GM21390 (cell line): ENCODE measurements at regions not wholly inside any gene's neighbourhood (a gene's known extent, or its start where the extent isn't known, plus 50 kb on each side); places are given as distances from the start of the nearest gene placed in this dataset.

Experiments used
- ATAC-seq: cut with Tn5 transposase; IDR thresholded peaks from one replicate; pipeline ENCODE4 v1.9.1; 2021; ENCODE audit not compliant: unreplicated experiment

- ATAC-seq, result no peak
These were observed 130.9 kb downstream of the PALM2AKAP2 start for GRCh38 chr9:109910671-109911518.

GRCh38 chr9:109912082-109912582, 132.1 kb downstream of the PALM2AKAP2 start:
- ATAC-seq, result no peak

GRCh38 chr9:109912726-109913460, 132.9 kb downstream of the PALM2AKAP2 start:
- ATAC-seq, result peak; percentile 42

GRCh38 chr9:109913461-109913810, 133.4 kb downstream of the PALM2AKAP2 start:
- ATAC-seq, result no peak

- peak; percentile 49 for ATAC-seq
These were observed 134.5 kb downstream of the PALM2AKAP2 start for GRCh38 chr9:109914280-109915027.

- ATAC-seq, result no peak
These were observed 136.3 kb downstream of the PALM2AKAP2 start for GRCh38 chr9:109916316-109916715.

- ATAC-seq, result peak; percentile 67
These were observed 138.6 kb downstream of the PALM2AKAP2 start for GRCh38 chr9:109918339-109919163.

- no peak for ATAC-seq
These were observed 139.9 kb downstream of the PALM2AKAP2 start for GRCh38 chr9:109919736-109920408.

- no peak for ATAC-seq
These were observed 142.8 kb downstream of the PALM2AKAP2 start for GRCh38 chr9:109922617-109923470.

- ATAC-seq, result no peak
These were observed 143.4 kb downstream of the PALM2AKAP2 start for GRCh38 chr9:109923471-109923760.

GRCh38 chr9:109923806-109924205, 143.8 kb downstream of the PALM2AKAP2 start:
- no peak for ATAC-seq

GRCh38 chr9:109925799-109926198, 145.8 kb downstream of the PALM2AKAP2 start:
- ATAC-seq, result no peak

- ATAC-seq, result no peak
These were observed 146.4 kb downstream of the PALM2AKAP2 start for GRCh38 chr9:109926421-109926869.

- no peak for ATAC-seq
These were observed 151.6 kb downstream of the PALM2AKAP2 start for GRCh38 chr9:109931623-109932022.

GRCh38 chr9:109934136-109934856, 154.3 kb downstream of the PALM2AKAP2 start:
- no peak for ATAC-seq

GRCh38 chr9:109934857-109935215, 154.8 kb downstream of the PALM2AKAP2 start:
- ATAC-seq, result no peak

GRCh38 chr9:109935406-109936087, 155.5 kb downstream of the PALM2AKAP2 start:
- ATAC-seq, result peak; percentile 64

- no peak for ATAC-seq
These were observed 158.0 kb downstream of the PALM2AKAP2 start for GRCh38 chr9:109937861-109938453.
